K562 (cell line): ENCODE measurements at regions not wholly inside any gene's neighbourhood (a gene's known extent, or its start where the extent isn't known, plus 50 kb on each side); places are given as distances from the start of the nearest gene placed in this dataset.

Experiments
- ATAC-seq: fragments of 200-7000 bp; cut with Tn5 transposase; 3 replicates; pipeline ENCODE4 v1.9.1; 2020; ENCODE audit warnings: moderate library complexity
- BruUV-seq: library from RNA; stranded (reverse); fragments of 400-500 nt; replicated peaks from 2 replicates; lab custom pipeline; 2021; lab: Mats Ljungman, UMichigan
- CTCF ChIA-PET: fragments of 300-600 bp; formaldehyde crosslinking; extraction: SDS; loops from one replicate; lab custom pipeline; 2021; ENCODE audit warnings: low intra/inter-chr PET ratio; lab: Yijun Ruan, JAX
- POLR2A ChIA-PET: fragments of 300-600, 350-650 bp; sonication (Branson Sonifier 250); formaldehyde crosslinking; extraction: SDS; loops from one replicate; lab custom pipeline; 2021; ENCODE audit warnings: antibody characterized with exemption, inconsistent platforms; lab: Yijun Ruan, JAX
- DNase-seq, 4 experiments: peaks; one replicate each; pipeline versions ENCODE4 v3.0.0 to v3.0.0-alpha.2; 2011 to 2018; ENCODE audit warnings: low spot score in 3 of 4, mixed read lengths in 3 of 4; ENCODE audit errors: extremely low read depth in 1 of 4
- FAIRE-seq: peaks from 2 replicates; lab custom pipeline; 2011; peaks lifted over from hg19 to GRCh38; lab: Jason Lieb, UNC
- H2AFZ ChIP-seq: 2 replicates; pipeline ENCODE4 v1.6.0; 2011; ENCODE audit warnings: low read depth, low read length, control low read depth, inconsistent platforms
- H3K27ac ChIP-seq: fragments of 200-600 bp; 3 replicates; pipeline ENCODE4 v1.8.0; 2011; ENCODE audit warnings: low read depth, mild to moderate bottlenecking, control low read depth, inconsistent platforms, low read length, moderate library complexity, mixed read lengths; ENCODE audit errors: extremely low read depth
- H3K27me3 ChIP-seq, 2 experiments: fragments of 300-600 bp in 1 of 2; 2 replicates in 1 of 2; 3 replicates in 1 of 2; pipeline versions ENCODE4 v1.6.0 to v1.8.0; 2011; ENCODE audit warnings: inconsistent platforms in 2 of 2, low read length in 2 of 2, mild to moderate bottlenecking in 1 of 2, mixed read lengths in 1 of 2, moderate library complexity in 1 of 2; ENCODE audit not compliant: control insufficient read depth in 2 of 2, insufficient read depth in 2 of 2
- H3K36me3 ChIP-seq: fragments of 300-600 bp; 3 replicates; pipeline ENCODE4 v1.8.0; 2011; ENCODE audit warnings: mild to moderate bottlenecking, low read length, inconsistent platforms; ENCODE audit not compliant: control insufficient read depth, insufficient read depth
- H3K4me1 ChIP-seq, 2 experiments: fragments of 200-600 bp in 1 of 2; replicated peaks in 1 of 2; 2 replicates in 1 of 2; 3 replicates in 1 of 2; pipeline versions ENCODE4 v1.5.1 to v1.8.0; 2011; ENCODE audit warnings: inconsistent platforms in 2 of 2, low read length in 2 of 2, mild to moderate bottlenecking in 1 of 2, mixed read lengths in 1 of 2, moderate library complexity in 1 of 2; ENCODE audit not compliant: control insufficient read depth in 2 of 2, insufficient read depth in 2 of 2
- H3K4me2 ChIP-seq: 2 replicates; pipeline ENCODE4 v1.6.1; 2011; ENCODE audit warnings: low read length, control low read depth, inconsistent platforms, mixed read lengths; ENCODE audit not compliant: insufficient read depth
- H3K4me3 ChIP-seq: fragments of 200-600 bp; sonication (generic), shearing (Covaris generic); 2 replicates; pipeline ENCODE4 v1.5.1; 2016; ENCODE audit warnings: control low read depth, inconsistent platforms
- H3K79me2 ChIP-seq: fragments of 200-600 bp; 3 replicates; pipeline ENCODE4 v1.8.0; 2011; ENCODE audit warnings: low read length, inconsistent platforms; ENCODE audit not compliant: control insufficient read depth, insufficient read depth
- H3K9ac ChIP-seq, 2 experiments: 2 replicates each; pipeline versions ENCODE4 v1.6.0 to v1.6.1; 2011; ENCODE audit warnings: low read depth in 2 of 2, low read length in 2 of 2, control low read depth in 1 of 2, inconsistent platforms in 1 of 2, mild to moderate bottlenecking in 1 of 2, mixed read lengths in 1 of 2; ENCODE audit not compliant: insufficient read depth in 1 of 2
- H3K9me1 ChIP-seq: one replicate; pipeline ENCODE4 v1.6.0; 2011; ENCODE audit warnings: inconsistent platforms, mild to moderate bottlenecking, low read length, moderate library complexity; ENCODE audit not compliant: control insufficient read depth, insufficient read depth
- H3K9me3 ChIP-seq: replicated peaks from 2 replicates; pipeline ENCODE4 v1.5.1; 2011; ENCODE audit warnings: low read depth, low read length, inconsistent platforms; ENCODE audit not compliant: control insufficient read depth, insufficient read depth
- H4K20me1 ChIP-seq: replicated peaks from 2 replicates; pipeline ENCODE4 v1.6.1; 2011; ENCODE audit warnings: low read length, inconsistent platforms, mixed read lengths; ENCODE audit not compliant: control insufficient read depth, insufficient read depth
- ARID2 ChIP-seq: fragments of 450-650 bp; IDR thresholded peaks from 2 replicates; pipeline ENCODE4 v1.6.1; 2017; ENCODE audit warnings: antibody characterized with exemption, mild to moderate bottlenecking
- CHD2 ChIP-seq: IDR thresholded peaks from 2 replicates; pipeline ENCODE4 v1.6.1; 2011; ENCODE audit warnings: low read depth, low read length
- HDGF ChIP-seq: fragments of 450-650 bp; IDR thresholded peaks from 2 replicates; pipeline ENCODE4 v1.6.1; 2016
- RBM15 ChIP-seq: fragments of 200-400 bp; formaldehyde crosslinking; IDR thresholded peaks from 2 replicates; pipeline ENCODE4 v1.6.1; 2018; ENCODE audit warnings: mild to moderate bottlenecking, low read length, moderate library complexity; ENCODE audit not compliant: insufficient read depth
- SPI1 ChIP-seq: IDR thresholded peaks from 2 replicates; pipeline ENCODE4 v1.6.1; 2011; ENCODE audit warnings: low read depth, low read length, control low read depth, borderline replicate concordance
- THAP12 ChIP-seq: fragments of 250-450 bp; sonication (Bioruptor Pico); IDR thresholded peaks from 2 replicates; pipeline ENCODE4 v1.9.0; 2021; ENCODE audit warnings: mild to moderate bottlenecking, inconsistent platforms
- ZKSCAN8 ChIP-seq: fragments of 200-800 bp; sonication (Bioruptor generic); IDR thresholded peaks from 2 replicates; pipeline ENCODE4 v1.6.1; 2016; ENCODE audit warnings: missing genetic modification characterization, missing compliant biosample characterization
- ZNF282 ChIP-seq: sonication (generic); formaldehyde crosslinking; IDR thresholded peaks from 2 replicates; pipeline ENCODE4 v1.8.1; 2023; ENCODE audit warnings: missing genetic modification reagents
- WGBS: fragments of 100-300 bp; shearing (Covaris generic); methylation state at CpG from one replicate; pipeline ENCODE4 v1.1.6; 2016; ENCODE audit warnings: low coverage, mixed read lengths; ENCODE audit not compliant: insufficient coverage; ENCODE audit errors: missing lambda C conversion rate; 5-methylcytosine and 5-hydroxymethylcytosine counted together
- in situ Hi-C: fragments of 300-500 bp; cut with MboI; formaldehyde crosslinking; loops from 4 replicates; pipeline ENCODE4 v1.15.0; 2018; ENCODE audit warnings: inconsistent platforms, mixed read lengths
- intact Hi-C: fragments of 100-400 bp; cut with micrococcal nuclease; formaldehyde crosslinking; loops from 2 replicates; pipeline ENCODE4 v1.14.2; 2022
- TF ChIP-seq, protein P1 (sequence below): fragments of 250-450 bp; sonication (Bioruptor Pico); IDR thresholded peaks from 2 replicates; pipeline ENCODE4 v1.8.0; 2021; ENCODE audit warnings: mild to moderate bottlenecking, moderate library complexity

DNA sequence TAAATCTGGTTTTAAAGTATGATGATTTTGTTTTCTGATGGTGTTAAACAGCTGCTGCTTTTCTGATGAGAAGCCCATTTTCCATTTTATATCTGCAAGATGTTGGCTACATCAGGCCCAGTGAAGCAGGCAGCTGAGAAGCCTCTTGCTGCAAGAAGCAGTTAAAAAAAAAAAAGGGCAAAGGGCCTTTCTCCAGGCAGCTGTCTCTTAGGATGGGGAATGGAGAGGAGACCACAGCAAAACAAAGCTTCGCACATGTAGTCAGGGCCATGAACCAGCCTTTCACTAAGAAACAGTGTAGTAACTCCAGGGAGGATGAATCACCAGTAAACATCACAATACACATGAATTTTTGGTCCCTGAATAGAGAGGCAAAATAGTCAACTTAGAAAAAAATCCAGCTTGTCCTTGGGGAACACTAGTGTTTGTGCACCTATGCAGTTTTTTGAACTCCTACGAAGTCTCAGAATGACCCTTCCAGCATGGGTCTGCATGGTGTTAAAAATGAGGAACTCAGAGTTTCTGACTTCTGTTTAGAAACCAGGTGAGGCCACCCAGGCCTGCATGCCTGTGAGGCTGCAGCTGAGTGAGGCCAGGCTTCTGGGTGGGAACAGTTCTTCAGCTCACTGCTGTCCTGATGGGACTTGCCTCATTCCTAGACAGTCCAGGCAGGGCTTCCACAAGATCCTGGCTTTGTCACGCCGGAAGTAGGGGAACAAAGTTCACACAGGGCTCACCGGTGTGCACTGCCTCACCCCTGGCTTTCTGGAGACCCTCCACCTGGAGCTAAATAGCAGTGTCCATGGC lies 518.7 kb downstream of the MCTP2 start:
- Histone ChIP-seq H3K4me1 (peaks cover 0 to 2% of the 10 kb centered on the region in 2 experiments; a peak in 2 of 5 replicates), H3K79me2 (no peaks in the 10 kb centered on the region), H3K4me3 (no peak overlapping the region), H3K27me3 (peaks cover 11 to 16% of the 10 kb centered on the region in 2 experiments; a peak in 3 of 5 replicates), H3K9ac (no peak overlapping the region), H3K9me1 (no peaks in the 10 kb centered on the region), H3K9me3 (no peaks in the 10 kb centered on the region), H4K20me1 (no peaks in the 10 kb centered on the region), H3K27ac (no peak overlapping the region), H3K36me3 (no peaks in the 10 kb centered on the region), H2AFZ (0 out of 2 replicates have a peak overlapping the region, but pooled peaks have one; percentile 23), H3K4me2 (no peak overlapping the region)
- no peak; the same call in 2 of the 3 replicates for ATAC-seq
- in situ Hi-C loops (no loop called here), intact Hi-C loops (no loop called here)
- TF ChIP-seq, protein P1, sequence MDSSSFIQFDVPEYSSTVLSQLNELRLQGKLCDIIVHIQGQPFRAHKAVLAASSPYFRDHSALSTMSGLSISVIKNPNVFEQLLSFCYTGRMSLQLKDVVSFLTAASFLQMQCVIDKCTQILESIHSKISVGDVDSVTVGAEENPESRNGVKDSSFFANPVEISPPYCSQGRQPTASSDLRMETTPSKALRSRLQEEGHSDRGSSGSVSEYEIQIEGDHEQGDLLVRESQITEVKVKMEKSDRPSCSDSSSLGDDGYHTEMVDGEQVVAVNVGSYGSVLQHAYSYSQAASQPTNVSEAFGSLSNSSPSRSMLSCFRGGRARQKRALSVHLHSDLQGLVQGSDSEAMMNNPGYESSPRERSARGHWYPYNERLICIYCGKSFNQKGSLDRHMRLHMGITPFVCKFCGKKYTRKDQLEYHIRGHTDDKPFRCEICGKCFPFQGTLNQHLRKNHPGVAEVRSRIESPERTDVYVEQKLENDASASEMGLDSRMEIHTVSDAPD = no peak
- TF ChIP-seq HDGF (no peak), ZNF282 (CRISPR knock-in tag) (no peak), SPI1 (peak; percentile 66; the same call in 1 of the 2 replicates), THAP12 (CRISPR knock-in tag) (no peak), ZKSCAN8 (no peak), CHD2 (no peak), ARID2 (no peak), RBM15 (no peak)
- BruUV-seq = no TSS peak
- no peak for FAIRE-seq
- 2% methylated on average over 5 of the region's 5 CpGs for WGBS
- ChIA-PET CTCF (no interaction called here), POLR2A (interaction anchor here (0.7 kb wide), 1 partner anchor 11 kb away, joined by 4 read pairs; no protein-coding TSS in a partner anchor)
- no peak for DNase-seq
